T-cell (primary cell): ENCODE measurements at regions not wholly inside any gene's neighbourhood (a gene's known extent, or its start where the extent isn't known, plus 50 kb on each side); places are given as distances from the start of the nearest gene placed in this dataset.
"Not testable (repeated sequence)": the region's sequence is repeated elsewhere in the genome, so short reads cannot be mapped to it uniquely, and the experiment has no call there.

ENCODE experiments used
- ATAC-seq, 4 experiments: fragments of 200-7000 bp in 3 of 4; fragments of 150-1000 bp in 1 of 4; cut with Tn5 transposase; replicated peaks in 1 of 4; 1 replicate in 3 of 4; 2 replicates in 1 of 4; pipeline ENCODE4 v1.10.0; 2021; ENCODE audit warnings: moderate library complexity in 3 of 4, mild to moderate bottlenecking in 2 of 4, moderate number of reproducible peaks in 1 of 4
- CTCF ChIA-PET, 2 donors: fragments of 300-600 bp; sonication (Branson Sonifier 250); formaldehyde crosslinking; loops; one replicate each; lab custom pipeline; 2022; ENCODE audit warnings: antibody characterized with exemption in 2 of 2; lab: Charles Lee
- POLR2A ChIA-PET, 2 donors: fragments of 300-600 bp; sonication (Branson Sonifier 250); formaldehyde crosslinking; loops; one replicate each; lab custom pipeline; 2022; ENCODE audit warnings: antibody characterized with exemption in 2 of 2; lab: Charles Lee
- DNase-seq, 35 experiments: peaks; one replicate each; pipeline versions ENCODE4 v3.0.0 to v3.0.0-alpha.2; 2013 to 2023
- H3K27ac ChIP-seq: one replicate; pipeline ENCODE4 v1.5.1; 2013; ENCODE audit warnings: low read length
- H3K27me3 ChIP-seq, 2 experiments: replicated peaks in 1 of 2; 1 replicate in 1 of 2; 2 replicates in 1 of 2; pipeline versions ENCODE4 v1.6.1 to v1.7.0; 2013; ENCODE audit warnings: low read length in 1 of 2, mixed read lengths in 1 of 2; ENCODE audit not compliant: control insufficient read depth in 2 of 2, insufficient read depth in 2 of 2; ENCODE audit errors: extremely low read depth in 1 of 2
- H3K36me3 ChIP-seq, 2 donors: 1 replicate in 1 of 2; 2 replicates in 1 of 2; pipeline versions ENCODE4 v1.6.1 to v1.7.0; 2013; ENCODE audit warnings: low read length in 1 of 2; ENCODE audit not compliant: control insufficient read depth in 2 of 2, insufficient read depth in 1 of 2; ENCODE audit errors: extremely low read depth in 1 of 2
- H3K4me1 ChIP-seq, 2 experiments: 1 replicate in 1 of 2; 2 replicates in 1 of 2; pipeline versions ENCODE4 v1.6.1 to v1.7.0; 2013; ENCODE audit warnings: low read length in 2 of 2, mixed read lengths in 1 of 2; ENCODE audit not compliant: insufficient read depth in 2 of 2, control insufficient read depth in 1 of 2; ENCODE audit errors: extremely low read depth in 1 of 2
- H3K4me3 ChIP-seq, 2 donors: 1 replicate in 1 of 2; 2 replicates in 1 of 2; pipeline versions ENCODE4 v1.5.1 to v1.7.0; 2013; ENCODE audit warnings: mild to moderate bottlenecking in 2 of 2, low read length in 1 of 2, moderate library complexity in 1 of 2; ENCODE audit not compliant: control insufficient read depth in 1 of 2; ENCODE audit errors: extremely low read depth in 1 of 2
- H3K9me3 ChIP-seq: 2 replicates; pipeline ENCODE4 v1.7.0; 2013
- H3K27ac Mint-ChIP-seq, 2 donors: one replicate each; pipeline ENCODE4 v1.8.0; 2020 to 2021; ENCODE audit warnings: mild to moderate bottlenecking in 2 of 2, mixed read lengths in 2 of 2
- H3K27me3 Mint-ChIP-seq, 2 donors: one replicate each; pipeline ENCODE4 v1.8.0; 2021 to 2022; ENCODE audit warnings: mixed read lengths in 2 of 2
- H3K36me3 Mint-ChIP-seq: one replicate; pipeline ENCODE4 v1.8.0; 2021; ENCODE audit warnings: mixed read lengths
- H3K4me1 Mint-ChIP-seq, 3 donors: one replicate each; pipeline ENCODE4 v1.8.0; 2020 to 2022; ENCODE audit warnings: mixed read lengths in 3 of 3, mild to moderate bottlenecking in 1 of 3
- H3K4me3 Mint-ChIP-seq, 3 donors: one replicate each; pipeline ENCODE4 v1.8.0; 2020 to 2022; ENCODE audit warnings: mild to moderate bottlenecking in 3 of 3, mixed read lengths in 3 of 3, moderate library complexity in 3 of 3
- H3K9me3 Mint-ChIP-seq, 3 donors: one replicate each; pipeline ENCODE4 v1.8.0; 2020 to 2022; ENCODE audit warnings: mixed read lengths in 3 of 3
- WGBS: methylation state at CpG from one replicate; pipeline ENCODE4 v1.1.5; 2013; ENCODE audit warnings: missing lambda C conversion rate; ENCODE audit not compliant: insufficient coverage; 5-methylcytosine and 5-hydroxymethylcytosine counted together

GRCh38 chr3:74825404-74825803, 210.9 kb upstream of the CNTN3 start:
- CTCF ChIA-PET, ATAC-seq: not testable (repeated sequence)
- 90% methylated on average over 11 of the region's 11 CpGs for WGBS

GRCh38 chr3:74824366-74824765, 209.9 kb upstream of the CNTN3 start:
- Histone ChIP-seq H3K27ac (no peak overlapping the region), H3K4me3 (no peak overlapping the region), H3K9me3 (no peaks in the 10 kb centered on the region), H3K36me3 (no peaks in the 10 kb centered on the region), H3K27me3 (no peaks in the 10 kb centered on the region), H3K4me1 (no peaks in the 10 kb centered on the region)
- H3K4me3 Mint-ChIP-seq: no peak overlapping the region
- ChIA-PET CTCF (no interaction called here), POLR2A (no interaction called here)
- WGBS: 100% methylated on average over 1 of the region's 4 CpGs
- no peaks in the 10 kb centered on the region for H3K36me3 Mint-ChIP-seq
- peaks cover 16 to 24% (median 18%) of the 10 kb centered on the region in 3 donors for H3K9me3 Mint-ChIP-seq
- H3K27me3 Mint-ChIP-seq: no peaks in the 10 kb centered on the region
- no peak for DNase-seq
- no peak for ATAC-seq
- no peak overlapping the region for H3K27ac Mint-ChIP-seq
- H3K4me1 Mint-ChIP-seq: no peaks in the 10 kb centered on the region

More at GRCh38 chr3:74825404-74825803, 210.9 kb upstream of the CNTN3 start:
- DNase-seq, H3K36me3 Mint-ChIP-seq, H3K27me3 ChIP-seq, H3K27me3 Mint-ChIP-seq, H3K4me1 Mint-ChIP-seq, H3K4me3 Mint-ChIP-seq, H3K27ac ChIP-seq, H3K36me3 ChIP-seq, H3K9me3 ChIP-seq, H3K4me3 ChIP-seq, POLR2A ChIA-PET, H3K27ac Mint-ChIP-seq, H3K4me1 ChIP-seq: not testable (repeated sequence)
- peaks cover 10 to 19% (median 14%) of the 10 kb centered on the region in 3 donors for H3K9me3 Mint-ChIP-seq

- Mint-ChIP-seq H3K27me3 (no peaks in the 10 kb centered on the region), H3K9me3 (peaks cover 18 to 32% (median 19%) of the 10 kb centered on the region in 3 donors), H3K36me3 (no peaks in the 10 kb centered on the region), H3K27ac (no peak overlapping the region), H3K4me3 (no peak overlapping the region), H3K4me1 (no peaks in the 10 kb centered on the region)
- H3K36me3 ChIP-seq: no peaks in the 10 kb centered on the region
- DNase-seq (no peak), ATAC-seq (no peak)
- ChIA-PET POLR2A (no interaction called here), CTCF (no interaction called here)
- H3K27me3 ChIP-seq: no peaks in the 10 kb centered on the region
- no peaks in the 10 kb centered on the region for H3K9me3 ChIP-seq
- H3K27ac ChIP-seq: no peak overlapping the region
- no peaks in the 10 kb centered on the region for H3K4me1 ChIP-seq
- no CpG with 5 or more reads among the region's 3 CpGs for WGBS
- no peak overlapping the region for H3K4me3 ChIP-seq
Observed at GRCh38 chr3:74814181-74814580, 199.7 kb upstream of the CNTN3 start.

- H3K27me3 ChIP-seq: no peaks in the 10 kb centered on the region
- Mint-ChIP-seq H3K27ac (no peak overlapping the region), H3K9me3 (peaks cover 23 to 36% (median 24%) of the 10 kb centered on the region in 3 donors), H3K4me3 (no peak overlapping the region), H3K36me3 (no peaks in the 10 kb centered on the region), H3K27me3 (no peaks in the 10 kb centered on the region), H3K4me1 (no peaks in the 10 kb centered on the region)
- no peak overlapping the region for H3K27ac ChIP-seq
- no peaks in the 10 kb centered on the region for H3K36me3 ChIP-seq
- no peak for DNase-seq
- WGBS: 68% methylated on average over 3 of the region's 3 CpGs
- H3K9me3 ChIP-seq: no peaks in the 10 kb centered on the region
- CTCF ChIA-PET: no interaction called here
- no peaks in the 10 kb centered on the region for H3K4me1 ChIP-seq
- POLR2A ChIA-PET: no interaction called here
- H3K4me3 ChIP-seq: no peak overlapping the region
- no peak for ATAC-seq
Observed at GRCh38 chr3:74812756-74813155, 198.3 kb upstream of the CNTN3 start.

GRCh38 chr3:74808506-74809275, 194.2 kb upstream of the CNTN3 start:
- H3K4me3 Mint-ChIP-seq: no peak overlapping the region
- no peaks in the 10 kb centered on the region for H3K36me3 Mint-ChIP-seq
- no peak for DNase-seq
- peaks cover 12 to 35% (median 16%) of the 10 kb centered on the region in 3 donors for H3K9me3 Mint-ChIP-seq
- Histone ChIP-seq H3K36me3 (no peaks in the 10 kb centered on the region), H3K27ac (no peak overlapping the region), H3K9me3 (peaks cover 2% of the 10 kb centered on the region), H3K27me3 (no peaks in the 10 kb centered on the region), H3K4me3 (no peak overlapping the region), H3K4me1 (no peaks in the 10 kb centered on the region)
- H3K27me3 Mint-ChIP-seq: no peaks in the 10 kb centered on the region
- POLR2A ChIA-PET: no interaction called here
- CTCF ChIA-PET: no interaction called here
- H3K4me1 Mint-ChIP-seq: no peaks in the 10 kb centered on the region
- H3K27ac Mint-ChIP-seq: no peak overlapping the region
- WGBS: no CpG with 5 or more reads among the region's 1 CpG
- ATAC-seq: no peak

GRCh38 chr3:74801924-74802323, 187.5 kb upstream of the CNTN3 start:
- Mint-ChIP-seq H3K9me3 (peaks cover 4 to 30% (median 14%) of the 10 kb centered on the region in 3 donors), H3K36me3 (no peaks in the 10 kb centered on the region), H3K27ac (no peak overlapping the region), H3K4me1 (no peaks in the 10 kb centered on the region), H3K4me3 (no peak overlapping the region), H3K27me3 (no peaks in the 10 kb centered on the region)
- no peak overlapping the region for H3K27ac ChIP-seq
- H3K27me3 ChIP-seq: no peaks in the 10 kb centered on the region
- no peaks in the 10 kb centered on the region for H3K36me3 ChIP-seq
- 80% methylated on average over 1 of the region's 2 CpGs for WGBS
- POLR2A ChIA-PET: no interaction called here
- H3K4me3 ChIP-seq: no peak overlapping the region
- H3K4me1 ChIP-seq: no peaks in the 10 kb centered on the region
- CTCF ChIA-PET: no interaction called here
- peaks cover 2% of the 10 kb centered on the region for H3K9me3 ChIP-seq
- ATAC-seq (no peak), DNase-seq (no peak)
